Caco-2 (cell line): ENCODE measurements at regions not wholly inside any gene's neighbourhood (a gene's known extent, or its start where the extent isn't known, plus 50 kb on each side); places are given as distances from the start of the nearest gene placed in this dataset.

Source experiments
- BruUV-seq: library from RNA; stranded (reverse); fragments of 400-500 nt; replicated peaks from 2 replicates; lab custom pipeline; 2021; lab: Mats Ljungman, UMichigan
- CTCF ChIA-PET: fragments of 300-600 bp; sonication (Branson Sonifier 250); formaldehyde crosslinking; loops from one replicate; lab custom pipeline; 2022; ENCODE audit warnings: antibody characterized with exemption; lab: Charles Lee
- POLR2A ChIA-PET: fragments of 300-600 bp; sonication (Branson Sonifier 250); formaldehyde crosslinking; loops from one replicate; lab custom pipeline; 2022; ENCODE audit warnings: antibody characterized with exemption; lab: Charles Lee
- DNase-seq, 2 experiments: peaks; one replicate each; pipeline versions ENCODE4 v3.0.0 to v3.0.0-alpha.2; 2020 to 2022
- H3K27me3 ChIP-seq: replicated peaks from 2 replicates; pipeline ENCODE4 v1.6.0; 2011; ENCODE audit warnings: low read length; ENCODE audit not compliant: control insufficient read depth, insufficient read depth
- H3K36me3 ChIP-seq: 2 replicates; pipeline ENCODE4 v1.5.1; 2011; ENCODE audit warnings: low read length; ENCODE audit not compliant: control insufficient read depth, insufficient read depth
- H3K4me1 ChIP-seq: fragments of 250-450 bp; sonication (Bioruptor Pico); 2 replicates; pipeline ENCODE4 v1.5.1; 2020; ENCODE audit warnings: mild to moderate bottlenecking
- H3K4me3 ChIP-seq: 2 replicates; pipeline ENCODE4 v1.5.1; 2011; ENCODE audit warnings: low read depth, mild to moderate bottlenecking, control low read depth, low read length
- H3K9me3 ChIP-seq: fragments of 250-450 bp; sonication (Bioruptor Pico); 2 replicates; pipeline ENCODE4 v1.5.1; 2020; ENCODE audit warnings: mild to moderate bottlenecking, moderate library complexity
- H3K27ac Mint-ChIP-seq: one replicate; pipeline ENCODE4 v1.8.0; 2022; ENCODE audit warnings: mixed read lengths; ENCODE audit not compliant: unreplicated experiment
- H3K27me3 Mint-ChIP-seq: one replicate; pipeline ENCODE4 v1.8.0; 2022; ENCODE audit warnings: mixed read lengths; ENCODE audit not compliant: insufficient read depth, unreplicated experiment
- H3K36me3 Mint-ChIP-seq: one replicate; pipeline ENCODE4 v1.8.0; 2022; ENCODE audit warnings: mild to moderate bottlenecking, mixed read lengths; ENCODE audit not compliant: insufficient read depth, unreplicated experiment
- H3K4me1 Mint-ChIP-seq: one replicate; pipeline ENCODE4 v1.8.0; 2022; ENCODE audit warnings: low read depth, mixed read lengths; ENCODE audit not compliant: unreplicated experiment
- H3K4me3 Mint-ChIP-seq: one replicate; pipeline ENCODE4 v1.8.0; 2022; ENCODE audit warnings: mild to moderate bottlenecking, moderate library complexity, mixed read lengths; ENCODE audit not compliant: unreplicated experiment
- H3K9me3 Mint-ChIP-seq: one replicate; pipeline ENCODE4 v1.8.0; 2022; ENCODE audit warnings: mixed read lengths; ENCODE audit not compliant: unreplicated experiment
- intact Hi-C: fragments of 100-400 bp; cut with micrococcal nuclease; formaldehyde crosslinking; loops from one replicate; pipeline ENCODE4 v1.10.0; 2022; ENCODE audit not compliant: unreplicated experiment
- TF ChIP-seq, protein P1 (sequence below), 2 experiments: fragments of 200-600 bp in 1 of 2; IDR thresholded peaks; 1 replicate in 1 of 2; 2 replicates in 1 of 2; pipeline versions ENCODE4 v1.5.1 to v1.8.0; 2011 to 2022; ENCODE audit warnings: antibody characterized with exemption in 1 of 2, control low read depth in 1 of 2, inconsistent platforms in 1 of 2, low read depth in 1 of 2, low read length in 1 of 2, mild to moderate bottlenecking in 1 of 2, moderate library complexity in 1 of 2; ENCODE audit not compliant: insufficient read depth in 1 of 2, severe bottlenecking in 1 of 2, unreplicated experiment in 1 of 2

DNA sequence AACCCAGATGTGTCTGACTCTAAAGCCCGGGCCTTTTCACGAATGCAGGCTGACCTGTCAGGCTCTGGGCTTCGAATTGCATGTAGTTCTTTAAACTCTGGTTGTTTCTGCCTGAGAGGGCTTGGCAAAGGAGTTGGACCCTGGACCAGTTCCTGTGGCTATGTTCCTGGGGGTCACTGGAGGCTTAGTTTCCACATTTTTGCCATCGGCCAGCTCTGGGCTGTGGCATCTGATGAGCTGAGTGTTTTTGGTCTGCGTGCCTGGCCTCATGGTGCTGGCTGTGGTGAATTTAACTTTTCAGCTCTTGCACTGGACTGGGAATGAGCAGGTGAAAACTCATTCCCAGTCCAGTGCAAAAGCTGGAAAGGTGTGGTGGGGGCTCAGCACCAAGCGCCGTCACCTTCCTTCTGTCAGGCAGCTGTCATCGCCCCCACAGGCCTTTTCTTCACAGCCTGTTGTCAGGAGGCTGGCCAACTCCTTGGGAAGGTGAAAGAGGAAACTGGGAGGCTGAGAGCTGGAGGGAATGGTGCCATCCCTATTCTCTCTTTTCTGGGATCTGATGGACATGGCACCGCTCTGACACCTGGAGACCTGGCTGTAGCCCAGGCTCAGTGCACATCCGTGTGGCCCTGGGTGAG lies 123.6 kb downstream of the ADAMTS15 start:
- Mint-ChIP-seq H3K27me3 (peaks cover 14% of the 10 kb centered on the region), H3K4me1 (no peaks in the 10 kb centered on the region), H3K27ac (no peak overlapping the region), H3K4me3 (no peak overlapping the region), H3K36me3 (no peaks in the 10 kb centered on the region), H3K9me3 (no peaks in the 10 kb centered on the region)
- CTCF ChIA-PET: no interaction called here
- no peak for DNase-seq
- intact Hi-C loops: no loop called here
- no peak overlapping the region for H3K4me3 ChIP-seq
- no peaks in the 10 kb centered on the region for H3K9me3 ChIP-seq
- no TSS peak for BruUV-seq
- POLR2A ChIA-PET: no interaction called here
- H3K4me1 ChIP-seq: no peaks in the 10 kb centered on the region
- H3K36me3 ChIP-seq: no peaks in the 10 kb centered on the region
- H3K27me3 ChIP-seq: 0 out of 2 replicates have a peak, but pooled peaks cover 1% of the 10 kb centered on the region
- TF ChIP-seq, protein P1, sequence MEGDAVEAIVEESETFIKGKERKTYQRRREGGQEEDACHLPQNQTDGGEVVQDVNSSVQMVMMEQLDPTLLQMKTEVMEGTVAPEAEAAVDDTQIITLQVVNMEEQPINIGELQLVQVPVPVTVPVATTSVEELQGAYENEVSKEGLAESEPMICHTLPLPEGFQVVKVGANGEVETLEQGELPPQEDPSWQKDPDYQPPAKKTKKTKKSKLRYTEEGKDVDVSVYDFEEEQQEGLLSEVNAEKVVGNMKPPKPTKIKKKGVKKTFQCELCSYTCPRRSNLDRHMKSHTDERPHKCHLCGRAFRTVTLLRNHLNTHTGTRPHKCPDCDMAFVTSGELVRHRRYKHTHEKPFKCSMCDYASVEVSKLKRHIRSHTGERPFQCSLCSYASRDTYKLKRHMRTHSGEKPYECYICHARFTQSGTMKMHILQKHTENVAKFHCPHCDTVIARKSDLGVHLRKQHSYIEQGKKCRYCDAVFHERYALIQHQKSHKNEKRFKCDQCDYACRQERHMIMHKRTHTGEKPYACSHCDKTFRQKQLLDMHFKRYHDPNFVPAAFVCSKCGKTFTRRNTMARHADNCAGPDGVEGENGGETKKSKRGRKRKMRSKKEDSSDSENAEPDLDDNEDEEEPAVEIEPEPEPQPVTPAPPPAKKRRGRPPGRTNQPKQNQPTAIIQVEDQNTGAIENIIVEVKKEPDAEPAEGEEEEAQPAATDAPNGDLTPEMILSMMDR (IDR thresholded peaks at IDR 0.05; ENCODE audit: insufficient read depth in 1 of 2, low read depth in 1 of 2, low read length in 1 of 2, severe bottlenecking in 1 of 2, unreplicated experiment in 1 of 2): no peak

DNA sequence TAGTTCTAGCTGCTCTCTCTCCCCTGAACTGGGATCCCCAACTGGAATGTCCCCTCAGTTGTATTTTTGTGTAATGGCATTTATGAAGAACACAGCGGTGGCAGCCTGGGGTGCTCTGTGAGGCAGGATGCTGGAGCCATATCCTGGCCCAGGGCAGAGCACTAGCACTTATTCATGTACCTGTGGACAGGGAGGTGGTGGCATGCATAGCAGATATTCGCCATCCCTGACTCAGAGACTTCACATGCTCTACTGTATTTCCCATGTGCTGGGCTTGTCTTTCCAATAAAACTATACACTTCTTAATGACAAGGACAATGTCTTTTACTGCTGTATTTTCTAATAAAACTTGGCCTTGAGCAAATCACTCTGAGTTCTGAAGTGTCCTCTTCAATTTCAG lies 125.3 kb downstream of the ADAMTS15 start:
- intact Hi-C loops: no loop called here
- Mint-ChIP-seq H3K27ac (no peak overlapping the region), H3K4me1 (no peaks in the 10 kb centered on the region), H3K4me3 (no peak overlapping the region), H3K27me3 (peaks cover 7% of the 10 kb centered on the region), H3K9me3 (no peaks in the 10 kb centered on the region), H3K36me3 (no peaks in the 10 kb centered on the region)
- ChIA-PET CTCF (no interaction called here), POLR2A (no interaction called here)
- Histone ChIP-seq H3K36me3 (no peaks in the 10 kb centered on the region), H3K4me3 (no peak overlapping the region), H3K9me3 (no peaks in the 10 kb centered on the region), H3K4me1 (no peaks in the 10 kb centered on the region), H3K27me3 (0 out of 2 replicates have a peak, but pooled peaks cover 1% of the 10 kb centered on the region)
- TF ChIP-seq, protein P1 (IDR thresholded peaks at IDR 0.05; ENCODE audit: insufficient read depth in 1 of 2, low read depth in 1 of 2, low read length in 1 of 2, severe bottlenecking in 1 of 2, unreplicated experiment in 1 of 2): no peak
- no peak for DNase-seq
- no TSS peak for BruUV-seq

- H3K27me3 Mint-ChIP-seq: peaks cover 7% of the 10 kb centered on the region
- Histone ChIP-seq H3K9me3 (no peaks in the 10 kb centered on the region), H3K4me1 (no peaks in the 10 kb centered on the region), H3K4me3 (no peak overlapping the region), H3K27me3 (0 out of 2 replicates have a peak, but pooled peaks cover 1% of the 10 kb centered on the region), H3K36me3 (no peaks in the 10 kb centered on the region)
- DNase-seq: no peak
- H3K36me3 Mint-ChIP-seq: no peaks in the 10 kb centered on the region
- no peaks in the 10 kb centered on the region for H3K9me3 Mint-ChIP-seq
- no TSS peak for BruUV-seq
- intact Hi-C loops: no loop called here
- H3K4me1 Mint-ChIP-seq: no peaks in the 10 kb centered on the region
- POLR2A ChIA-PET: no interaction called here
- no peak overlapping the region for H3K27ac Mint-ChIP-seq
- H3K4me3 Mint-ChIP-seq: no peak overlapping the region
- CTCF ChIA-PET: no interaction called here
- TF ChIP-seq, protein P1 (IDR thresholded peaks at IDR 0.05; ENCODE audit: insufficient read depth in 1 of 2, low read depth in 1 of 2, low read length in 1 of 2, severe bottlenecking in 1 of 2, unreplicated experiment in 1 of 2): no peak
Observed at GRCh38 chr11:130574740-130575139, 126.3 kb downstream of the ADAMTS15 start.
